ENCODE measurements at regions not wholly inside any gene's neighbourhood (a gene's known extent, or its start where the extent isn't known, plus 50 kb on each side); places are given as distances from the start of the nearest gene placed in this dataset.
A peak's percentile ranks its signal among the peaks of the same experiment; 100 is the strongest.
"Not testable (repeated sequence)": the region's sequence is repeated elsewhere in the genome, so short reads cannot be mapped to it uniquely, and the experiment has no call there.

- Histone ChIP-seq H3K27me3 (no peaks in the 10 kb centered on the region), H3K4me1 (no peaks in the 10 kb centered on the region), H3K4me3 (replicated peaks in 1 of 3) (no peak overlapping the region), H3K9me3 (no peaks in the 10 kb centered on the region), H3K27ac (no peak overlapping the region), H3K36me3 (no peaks in the 10 kb centered on the region)
- WGBS, 2 donors, result 77 to 78% methylated on average over 9 of the region's 9 CpGs
- no peak for DNase-seq
- intact Hi-C loops (cut with DNase I), result no loop called here
- TF ChIP-seq POLR2A (IDR thresholded peaks at IDR 0.05) (no peak), CTCF (IDR thresholded peaks at IDR 0.05) (no peak)
These were observed 124.1 kb upstream of the LGR5 start for GRCh38 chr12:71315328-71315985.

DNA sequence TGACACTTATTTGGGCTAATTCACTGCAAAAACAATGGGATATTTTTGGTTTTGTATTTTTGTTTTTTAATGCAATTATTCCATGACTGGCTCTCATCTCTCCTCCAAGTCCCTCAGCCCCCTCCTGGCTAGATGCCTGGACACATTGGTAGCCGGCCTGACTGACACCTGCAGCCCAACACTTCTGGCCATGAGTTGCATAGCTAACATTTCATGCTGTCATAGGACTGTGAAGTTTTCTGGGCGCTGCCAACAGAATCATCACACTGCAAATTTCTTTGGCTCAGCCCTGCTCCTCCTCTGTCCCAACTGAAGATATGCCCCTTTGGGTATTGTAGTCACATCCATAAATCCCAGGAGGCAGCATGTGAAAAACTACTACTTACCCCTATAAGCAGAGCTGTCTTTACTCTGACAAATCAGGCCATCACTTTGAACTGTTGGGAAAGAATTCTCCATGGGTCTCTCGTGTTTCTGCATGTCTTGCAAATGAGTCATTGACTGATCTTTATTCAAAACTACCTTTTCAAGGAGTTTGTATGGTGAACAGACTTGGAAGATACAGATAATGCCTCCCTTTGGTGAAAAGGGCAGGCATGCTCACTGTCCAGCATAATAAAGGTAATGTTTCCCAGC is 126.7 kb upstream of the LGR5 start:
- H3K27ac ChIP-seq, result no peak overlapping the region
- H3K36me3 ChIP-seq, result no peaks in the 10 kb centered on the region
- H3K9me3 ChIP-seq, result no peaks in the 10 kb centered on the region
- peak in 1 of 2 donors; percentile 19 for DNase-seq
- intact Hi-C loops (cut with DNase I), result no loop called here
- no peaks in the 10 kb centered on the region for H3K4me1 ChIP-seq
- no peak for TF ChIP-seq POLR2A (IDR thresholded peaks at IDR 0.05)
- TF ChIP-seq CTCF (IDR thresholded peaks at IDR 0.05), result no peak
- no peak overlapping the region for H3K4me3 ChIP-seq (replicated peaks in 1 of 3)
- 58 to 61% methylated on average over 3 of the region's 3 CpGs for WGBS, 2 donors
- H3K27me3 ChIP-seq, result no peaks in the 10 kb centered on the region

DNA sequence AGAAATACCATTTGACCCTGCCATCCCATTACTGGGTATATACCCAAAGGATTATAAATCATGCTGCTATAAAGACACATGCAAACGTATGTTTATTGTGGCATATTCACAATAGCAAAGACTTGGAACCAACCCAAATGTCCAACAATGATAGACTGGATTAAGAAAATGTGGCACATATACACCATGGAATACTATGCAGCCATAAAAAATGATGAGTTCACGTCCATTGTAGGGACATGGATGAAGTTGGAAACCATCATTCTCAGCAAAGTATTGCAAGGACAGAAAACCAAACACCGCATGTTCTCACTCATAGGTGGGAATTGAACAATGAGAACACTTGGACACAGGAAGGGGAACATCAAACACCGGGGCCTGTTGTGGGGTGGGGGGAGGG is 128.0 kb upstream of the LGR5 start:
- H3K9me3 ChIP-seq; H3K36me3 ChIP-seq; DNase-seq; H3K27ac ChIP-seq; H3K27me3 ChIP-seq; H3K4me3 ChIP-seq (replicated peaks in 1 of 3); H3K4me1 ChIP-seq; intact Hi-C loops (cut with DNase I): not testable (repeated sequence)
- WGBS, 2 donors, result 88 to 93% methylated on average over 4 of the region's 4 CpGs

GRCh38 chr12:71306808-71307207 is 132.8 kb upstream of the LGR5 start:
- no peak for DNase-seq
- Histone ChIP-seq H3K4me3 (replicated peaks in 1 of 3) (no peak overlapping the region), H3K9me3 (no peaks in the 10 kb centered on the region), H3K27ac (no peak overlapping the region), H3K4me1 (no peaks in the 10 kb centered on the region), H3K36me3 (no peaks in the 10 kb centered on the region), H3K27me3 (no peaks in the 10 kb centered on the region)
- intact Hi-C loops (cut with DNase I), result no loop called here
- TF ChIP-seq POLR2A (IDR thresholded peaks at IDR 0.05), result no peak
- TF ChIP-seq CTCF (IDR thresholded peaks at IDR 0.05), result no peak
- 87% methylated on average over 1 of the region's 1 CpG for WGBS, 2 donors

DNA sequence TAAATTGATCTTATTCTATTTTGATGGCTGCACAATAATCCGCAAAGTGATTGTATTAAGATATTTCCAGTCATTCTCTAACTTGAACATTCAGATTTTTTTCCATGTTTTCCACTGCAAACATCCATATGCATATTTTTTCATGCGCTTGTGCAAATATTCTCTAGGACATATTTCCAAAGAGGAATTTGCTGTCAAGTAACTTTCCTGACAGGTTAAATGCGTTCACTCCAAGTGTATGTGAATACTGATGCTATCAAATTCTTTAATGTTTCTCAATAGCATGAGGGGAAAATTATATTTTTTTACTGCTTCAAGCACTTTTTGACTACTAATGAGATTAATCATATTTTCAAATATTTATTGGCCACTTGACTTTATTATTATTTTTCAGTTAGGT is 135.3 kb upstream of the LGR5 start:
- WGBS, 2 donors, result 95% methylated on average over 3 of the region's 3 CpGs
- TF ChIP-seq POLR2A (IDR thresholded peaks at IDR 0.05) (no peak), CTCF (IDR thresholded peaks at IDR 0.05) (no peak)
- H3K36me3 ChIP-seq, result no peaks in the 10 kb centered on the region
- intact Hi-C loops (cut with DNase I), result no loop called here
- no peak overlapping the region for H3K4me3 ChIP-seq (replicated peaks in 1 of 3)
- H3K4me1 ChIP-seq, result no peaks in the 10 kb centered on the region
- H3K9me3 ChIP-seq, result no peaks in the 10 kb centered on the region
- no peaks in the 10 kb centered on the region for H3K27me3 ChIP-seq
- H3K27ac ChIP-seq, result no peak overlapping the region
- no peak for DNase-seq
